Neuronal stem cell (in vitro differentiated cells): ENCODE measurements at regions not wholly inside any gene's neighbourhood (a gene's known extent, or its start where the extent isn't known, plus 50 kb on each side); places are given as distances from the start of the nearest gene placed in this dataset.
A peak's percentile ranks its signal among the peaks of the same experiment; 100 is the strongest.

Experiments
- DNase-seq: peaks from one replicate; pipeline ENCODE4 v3.0.0-alpha.2; 2013; ENCODE audit warnings: low spot score
- H2AFZ ChIP-seq: one replicate; pipeline ENCODE4 v1.6.1; 2013; ENCODE audit warnings: mild to moderate bottlenecking, low read length, inconsistent platforms
- H2AK5ac ChIP-seq: 2 replicates; pipeline ENCODE4 v1.6.1; 2013; ENCODE audit warnings: low read depth, mild to moderate bottlenecking, inconsistent platforms, low read length, moderate library complexity, mixed read lengths
- H2BK120ac ChIP-seq: 2 replicates; pipeline ENCODE4 v1.6.1; 2013; ENCODE audit warnings: low read depth, mild to moderate bottlenecking, inconsistent platforms, low read length, moderate library complexity, mixed read lengths
- H2BK12ac ChIP-seq: one replicate; pipeline ENCODE4 v1.6.1; 2013; ENCODE audit warnings: low read length, inconsistent platforms
- H2BK15ac ChIP-seq: 2 replicates; pipeline ENCODE4 v1.6.1; 2013; ENCODE audit warnings: mild to moderate bottlenecking, low read length, inconsistent platforms, mixed read lengths
- H2BK5ac ChIP-seq: one replicate; pipeline ENCODE4 v1.6.1; 2013; ENCODE audit warnings: inconsistent platforms, mild to moderate bottlenecking, low read length, moderate library complexity
- H3K14ac ChIP-seq: one replicate; pipeline ENCODE4 v1.6.1; 2013; ENCODE audit warnings: low read length, inconsistent platforms
- H3K18ac ChIP-seq: 2 replicates; pipeline ENCODE4 v1.6.1; 2013; ENCODE audit warnings: low read length, inconsistent platforms
- H3K23ac ChIP-seq: 2 replicates; pipeline ENCODE4 v1.6.1; 2013; ENCODE audit warnings: low read depth, mild to moderate bottlenecking, mixed read lengths, low read length, inconsistent platforms; ENCODE audit not compliant: poor library complexity
- H3K27ac ChIP-seq: replicated peaks from 3 replicates; pipeline ENCODE4 v1.5.1; 2013; ENCODE audit warnings: low read length, inconsistent platforms
- H3K27me3 ChIP-seq, 3 experiments: 2 replicates each; pipeline ENCODE4 v1.6.1; 2013; ENCODE audit warnings: low read length in 3 of 3, mild to moderate bottlenecking in 2 of 3, inconsistent platforms in 1 of 3, low read depth in 1 of 3, mixed read lengths in 1 of 3, moderate library complexity in 1 of 3; ENCODE audit not compliant: control insufficient read depth in 3 of 3, insufficient read depth in 3 of 3
- H3K36me3 ChIP-seq, 2 donors: replicated peaks in 1 of 2; 2 replicates each; pipeline ENCODE4 v1.6.1; 2013; ENCODE audit warnings: low read length in 2 of 2; ENCODE audit not compliant: control insufficient read depth in 2 of 2, insufficient read depth in 2 of 2
- H3K4ac ChIP-seq: 2 replicates; pipeline ENCODE4 v1.6.1; 2013; ENCODE audit warnings: inconsistent platforms, mild to moderate bottlenecking, low read length, moderate library complexity
- H3K4me1 ChIP-seq, 2 donors: 1 replicate in 1 of 2; 2 replicates in 1 of 2; pipeline ENCODE4 v1.6.1; 2013; ENCODE audit warnings: low read length in 2 of 2, low read depth in 1 of 2; ENCODE audit not compliant: control insufficient read depth in 2 of 2, insufficient read depth in 1 of 2
- H3K4me2 ChIP-seq: one replicate; pipeline ENCODE4 v1.6.1; 2013; ENCODE audit warnings: mild to moderate bottlenecking, low read length, inconsistent platforms; ENCODE audit not compliant: insufficient read depth, poor library complexity, severe bottlenecking
- H3K4me3 ChIP-seq, 2 donors: 2 replicates each; pipeline ENCODE4 v1.5.1; 2013; ENCODE audit warnings: low read length in 2 of 2, mild to moderate bottlenecking in 2 of 2, inconsistent platforms in 1 of 2, moderate library complexity in 1 of 2
- H3K79me1 ChIP-seq: one replicate; pipeline ENCODE4 v1.6.1; 2013; ENCODE audit warnings: low read depth, mild to moderate bottlenecking, inconsistent platforms, low read length, moderate library complexity
- H3K9ac ChIP-seq: one replicate; pipeline ENCODE4 v1.6.1; 2013; ENCODE audit warnings: mild to moderate bottlenecking, low read depth, low read length, inconsistent platforms; ENCODE audit not compliant: poor library complexity
- H3K9me3 ChIP-seq, 2 donors: replicated peaks in 1 of 2; 2 replicates each; pipeline versions ENCODE3 to v1.6.1; 2013; ENCODE audit warnings: low read length in 2 of 2, mild to moderate bottlenecking in 2 of 2, inconsistent platforms in 1 of 2, low read depth in 1 of 2, mixed read lengths in 1 of 2, moderate library complexity in 1 of 2; ENCODE audit not compliant: control insufficient read depth in 2 of 2, insufficient read depth in 1 of 2
- H4K8ac ChIP-seq: one replicate; pipeline ENCODE4 v1.6.1; 2013; ENCODE audit warnings: low read depth, mild to moderate bottlenecking, inconsistent platforms, low read length, moderate library complexity
- H4K91ac ChIP-seq: one replicate; pipeline ENCODE4 v1.6.1; 2013; ENCODE audit warnings: low read length, low read depth, mild to moderate bottlenecking, inconsistent platforms; ENCODE audit not compliant: poor library complexity
- WGBS, 2 donors: extraction: QIAGEN DNeasy Blood & Tissue Kit; methylation state at CpG; one replicate each; pipeline ENCODE4 v1.1.7; 2013; ENCODE audit warnings: missing lambda C conversion rate in 2 of 2, mixed read lengths in 1 of 2; ENCODE audit not compliant: insufficient read length in 2 of 2, insufficient replicate concordance in 1 of 2; ENCODE audit errors: extremely low coverage in 2 of 2; 5-methylcytosine and 5-hydroxymethylcytosine counted together

DNA sequence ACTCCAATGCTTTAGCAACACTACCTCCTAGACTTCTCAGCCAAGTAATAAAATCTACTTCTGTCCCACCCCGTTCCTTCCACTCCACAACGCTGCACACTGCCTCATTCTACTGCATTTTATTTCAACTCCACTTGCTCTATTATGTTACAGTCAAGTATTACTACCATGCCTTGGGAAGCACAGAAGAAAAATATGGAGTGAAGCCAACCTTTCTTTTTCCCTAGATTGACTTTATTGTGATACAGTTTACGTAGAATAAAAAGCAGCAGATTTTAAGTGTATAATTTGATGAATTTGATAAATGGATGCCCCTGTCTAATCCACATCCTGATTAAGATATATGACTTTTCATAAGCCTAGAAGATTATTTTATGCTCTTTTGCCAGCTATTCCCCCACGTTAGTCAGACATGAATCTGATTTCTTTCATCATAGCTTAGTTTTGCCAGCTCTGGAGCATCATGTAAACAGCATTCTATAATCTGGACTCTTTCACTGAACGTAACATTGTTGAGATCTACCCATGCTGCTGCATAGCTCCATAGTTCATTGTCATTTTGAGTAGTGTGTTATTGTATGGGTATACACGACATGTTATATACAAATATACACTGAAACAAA, 676.8 kb upstream of the RAB6C start:
- no peak overlapping the region for H3K18ac ChIP-seq
- no peaks in the 10 kb centered on the region for H3K36me3 ChIP-seq
- no peak overlapping the region for H3K4ac ChIP-seq
- H2BK15ac ChIP-seq, result no peak overlapping the region
- H3K14ac ChIP-seq, result no peak overlapping the region
- no peak overlapping the region for H3K27ac ChIP-seq
- no peak overlapping the region for H2BK12ac ChIP-seq
- no peak overlapping the region for H2AK5ac ChIP-seq
- H3K9ac ChIP-seq, result no peak overlapping the region
- H2AFZ ChIP-seq, result no peak overlapping the region
- no peaks in the 10 kb centered on the region for H3K4me1 ChIP-seq
- no peak overlapping the region for H3K23ac ChIP-seq
- H2BK120ac ChIP-seq, result no peak overlapping the region
- H4K91ac ChIP-seq, result no peak overlapping the region
- no peak for DNase-seq
- no peaks in the 10 kb centered on the region for H3K9me3 ChIP-seq
- no peak overlapping the region for H2BK5ac ChIP-seq
- no CpG with 5 or more reads among the region's 6 CpGs for WGBS, 2 donors
- no peak overlapping the region for H4K8ac ChIP-seq
- H3K4me3 ChIP-seq, result peak overlapping the region in 1 of 2 donors; percentile 45
- peaks cover 0 to 8% (median 0%) of the 10 kb centered on the region in 3 experiments for H3K27me3 ChIP-seq
- no peak overlapping the region for H3K4me2 ChIP-seq
- H3K79me1 ChIP-seq, result no peaks in the 10 kb centered on the region

DNA sequence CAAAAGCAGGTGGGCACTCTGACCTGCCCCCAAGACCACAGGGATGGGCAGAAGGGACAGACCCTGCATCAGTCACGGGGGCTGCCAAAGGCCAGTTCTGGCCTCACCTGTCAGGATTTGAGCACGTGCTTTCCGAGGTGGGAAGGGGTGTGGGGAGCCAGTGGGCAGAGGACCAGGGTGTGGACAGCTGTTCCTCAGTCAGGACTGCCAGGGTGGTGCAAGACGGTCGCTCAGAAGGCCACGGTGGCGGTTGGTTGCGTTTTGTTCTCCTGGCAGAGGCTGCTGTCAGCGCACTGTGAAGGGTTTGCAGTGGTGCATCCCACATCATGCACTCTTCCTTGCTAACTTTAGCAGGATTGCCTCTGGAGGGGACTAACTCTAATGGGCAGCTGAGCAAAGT, 665.3 kb upstream of the RAB6C start:
- peak overlapping the region; percentile 59 for H4K91ac ChIP-seq
- peak overlapping the region; percentile 19 for H3K18ac ChIP-seq
- H3K9ac ChIP-seq, result no peak overlapping the region
- no peak overlapping the region for H2BK120ac ChIP-seq
- no peak overlapping the region for H2BK15ac ChIP-seq
- DNase-seq, result no peak
- no peak overlapping the region for H3K27ac ChIP-seq
- H3K9me3 ChIP-seq, result peaks cover 0 to 4% of the 10 kb centered on the region in 2 donors
- H3K4me1 ChIP-seq, result no peaks in the 10 kb centered on the region
- H3K14ac ChIP-seq, result peak overlapping the region; percentile 27
- no peak overlapping the region for H2AFZ ChIP-seq
- peak overlapping the region; percentile 17 for H4K8ac ChIP-seq
- H2BK12ac ChIP-seq, result no peak overlapping the region
- H2BK5ac ChIP-seq, result no peak overlapping the region
- H3K36me3 ChIP-seq, result no peaks in the 10 kb centered on the region
- no CpG with 5 or more reads among the region's 9 CpGs for WGBS, 2 donors
- H3K23ac ChIP-seq, result no peak overlapping the region
- peak overlapping the region in 1 of 2 donors; percentile 65 for H3K4me3 ChIP-seq
- no peaks in the 10 kb centered on the region for H3K27me3 ChIP-seq
- H3K79me1 ChIP-seq, result peaks cover 2% of the 10 kb centered on the region
- H3K4ac ChIP-seq, result peak overlapping the region; percentile 41
- H3K4me2 ChIP-seq, result no peak overlapping the region
- no peak overlapping the region for H2AK5ac ChIP-seq

DNA sequence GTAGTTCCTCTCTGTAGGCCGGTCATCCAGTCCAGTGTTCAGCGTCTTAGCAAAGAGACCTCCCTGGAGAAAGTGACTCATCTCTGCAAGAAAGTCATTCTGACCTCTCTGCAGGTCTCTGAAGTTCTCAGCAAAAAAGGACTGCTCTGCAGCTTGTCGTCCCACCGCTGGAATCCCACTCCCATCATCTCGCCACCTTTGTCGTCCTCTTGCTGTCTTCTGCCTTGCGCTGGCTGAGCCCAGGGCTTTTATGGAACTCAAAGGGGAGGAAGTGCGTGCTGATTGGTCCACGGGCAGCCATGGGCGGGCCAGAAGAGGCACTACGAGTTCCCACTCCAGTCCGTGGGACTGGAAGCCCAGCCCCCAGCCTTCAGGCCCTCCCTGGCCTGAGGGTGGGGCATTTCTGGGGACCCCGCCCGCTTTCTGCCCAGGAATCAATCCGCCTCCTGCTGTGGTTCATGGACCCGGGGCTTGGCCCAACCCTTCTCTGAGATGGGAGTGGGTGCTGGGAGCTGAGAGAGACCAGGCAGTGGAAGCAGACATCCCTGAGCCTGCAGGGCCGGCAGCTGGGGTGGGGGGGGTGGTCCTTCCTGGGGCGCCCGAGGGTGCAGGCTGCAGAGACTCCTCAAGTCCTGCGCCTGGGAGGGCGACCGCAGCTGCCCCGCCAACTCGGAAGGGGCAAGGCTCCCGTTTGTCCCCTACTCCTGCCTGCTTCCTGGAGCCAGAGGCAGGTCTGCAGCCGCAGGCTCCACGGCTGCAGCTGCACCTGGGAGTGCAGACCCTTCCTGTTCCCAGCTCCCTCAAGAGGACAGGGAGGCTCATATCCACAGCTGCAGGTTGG, 660.7 kb upstream of the RAB6C start:
- no peak overlapping the region for H4K91ac ChIP-seq
- H3K4me1 ChIP-seq, result no peaks in the 10 kb centered on the region
- H3K9me3 ChIP-seq, result no peaks in the 10 kb centered on the region
- no peaks in the 10 kb centered on the region for H3K79me1 ChIP-seq
- H3K27me3 ChIP-seq, result no peaks in the 10 kb centered on the region
- H3K27ac ChIP-seq, result no peak overlapping the region
- no peak for DNase-seq
- H2BK15ac ChIP-seq, result no peak overlapping the region
- H3K4me2 ChIP-seq, result no peak overlapping the region
- H4K8ac ChIP-seq, result no peak overlapping the region
- no peak overlapping the region for H3K14ac ChIP-seq
- no peak overlapping the region for H2AK5ac ChIP-seq
- H3K9ac ChIP-seq, result no peak overlapping the region
- H3K23ac ChIP-seq, result no peak overlapping the region
- no peak overlapping the region for H2AFZ ChIP-seq
- no peak overlapping the region for H2BK5ac ChIP-seq
- H2BK12ac ChIP-seq, result no peak overlapping the region
- no CpG with 5 or more reads among the region's 27 CpGs for WGBS, 2 donors
- no peaks in the 10 kb centered on the region for H3K36me3 ChIP-seq
- no peak overlapping the region for H2BK120ac ChIP-seq
- no peak overlapping the region for H3K18ac ChIP-seq
- no peak overlapping the region for H3K4ac ChIP-seq
- no peak overlapping the region for H3K4me3 ChIP-seq

DNA sequence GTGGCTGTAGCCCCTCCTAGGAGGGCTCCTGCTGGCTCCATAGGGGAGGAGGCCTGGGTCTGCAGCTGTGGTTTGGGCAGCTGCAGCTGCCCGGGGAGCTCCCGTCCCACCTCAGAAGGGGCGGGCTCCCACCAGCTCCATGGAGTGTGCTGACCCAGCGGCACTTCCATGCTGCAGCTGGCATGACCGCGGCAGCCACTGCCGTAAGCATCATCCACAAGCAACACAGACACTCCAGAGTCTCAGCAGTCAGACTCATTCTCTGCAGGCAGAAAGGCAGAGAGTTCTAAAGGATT, 660.1 kb upstream of the RAB6C start:
- Histone ChIP-seq H3K9me3 (no peaks in the 10 kb centered on the region), H2BK120ac (no peak overlapping the region), H4K8ac (no peak overlapping the region), H3K27me3 (no peaks in the 10 kb centered on the region), H4K91ac (no peak overlapping the region), H2BK5ac (no peak overlapping the region), H2BK15ac (no peak overlapping the region), H3K18ac (no peak overlapping the region), H3K27ac (no peak overlapping the region), H3K36me3 (no peaks in the 10 kb centered on the region), H3K79me1 (no peaks in the 10 kb centered on the region), H3K4me3 (no peak overlapping the region), H2AK5ac (no peak overlapping the region), H3K4me2 (no peak overlapping the region), H3K23ac (no peak overlapping the region), H3K4me1 (no peaks in the 10 kb centered on the region), H3K4ac (no peak overlapping the region), H2AFZ (no peak overlapping the region), H2BK12ac (no peak overlapping the region), H3K9ac (no peak overlapping the region), H3K14ac (no peak overlapping the region)
- DNase-seq, result no peak
- WGBS, 2 donors, result no CpG with 5 or more reads among the region's 7 CpGs
